GM12878 (cell line): ENCODE measurements at regions not wholly inside any gene's neighbourhood (a gene's known extent, or its start where the extent isn't known, plus 50 kb on each side); places are given as distances from the start of the nearest gene placed in this dataset.

ENCODE experiments used
- ATAC-seq: fragments of 200-7000 bp; cut with Tn5 transposase; 3 replicates; pipeline ENCODE4 v1.9.1; 2020; ENCODE audit warnings: mild to moderate bottlenecking, moderate library complexity
- BruUV-seq: library from RNA; stranded (reverse); fragments of 400-500 nt; replicated peaks from 2 replicates; lab custom pipeline; 2021; lab: Mats Ljungman, UMichigan
- CTCF ChIA-PET: fragments of 300-600 bp; sonication (Branson Sonifier 250); formaldehyde crosslinking; extraction: SDS; loops from one replicate; lab custom pipeline; 2021; ENCODE audit warnings: inconsistent platforms; lab: Yijun Ruan, JAX
- POLR2A ChIA-PET: fragments of 350-600 bp; formaldehyde crosslinking; extraction: SDS; loops from one replicate; lab custom pipeline; 2021; ENCODE audit warnings: inconsistent platforms; lab: Charles Lee
- RAD21 ChIA-PET: fragments of 300-600 bp; sonication (Branson Sonifier 250); formaldehyde crosslinking; loops from one replicate; lab custom pipeline; 2023; ENCODE audit warnings: antibody characterized with exemption; ENCODE audit not compliant: unreplicated experiment; lab: Charles Lee
- SMC1A ChIA-PET: fragments of 300-600 bp; sonication (Branson Sonifier 250); formaldehyde crosslinking; loops from one replicate; lab custom pipeline; 2023; ENCODE audit not compliant: unreplicated experiment, uncharacterized antibody; lab: Charles Lee
- DNase-seq: peaks from one replicate; pipeline ENCODE4 v3.0.0-alpha.2; 2011; ENCODE audit warnings: low read depth, low spot score
- FAIRE-seq: peaks from 3 replicates; lab custom pipeline; 2011; peaks lifted over from hg19 to GRCh38; lab: Jason Lieb, UNC
- H2AFZ ChIP-seq: 2 replicates; pipeline ENCODE4 v1.6.0; 2011; ENCODE audit warnings: low read depth, low read length, control low read depth; ENCODE audit not compliant: control insufficient read depth
- H3K27ac ChIP-seq: 2 replicates; pipeline ENCODE4 v1.5.1; 2011; ENCODE audit warnings: control low read depth; ENCODE audit not compliant: control insufficient read depth, insufficient read depth
- H3K27me3 ChIP-seq, 2 experiments: replicated peaks in 1 of 2; 2 replicates each; pipeline versions ENCODE4 v1.6.0 to v1.6.1; 2011; ENCODE audit warnings: low read length in 1 of 2; ENCODE audit not compliant: control insufficient read depth in 2 of 2, insufficient read depth in 2 of 2
- H3K36me3 ChIP-seq, 2 experiments: 2 replicates each; pipeline ENCODE4 v1.5.1; 2011; ENCODE audit warnings: low read length in 1 of 2; ENCODE audit not compliant: control insufficient read depth in 2 of 2, insufficient read depth in 2 of 2
- H3K4me1 ChIP-seq: 2 replicates; pipeline ENCODE4 v1.6.1; 2011; ENCODE audit warnings: mild to moderate bottlenecking, low read length, moderate library complexity, mixed read lengths; ENCODE audit not compliant: control insufficient read depth, insufficient read depth
- H3K4me2 ChIP-seq: 2 replicates; pipeline ENCODE4 v1.6.0; 2011; ENCODE audit warnings: control low read depth; ENCODE audit not compliant: control insufficient read depth, insufficient read depth
- H3K4me3 ChIP-seq: fragments of 200-600 bp; sonication (generic); 2 replicates; pipeline ENCODE4 v1.5.1; 2016
- H3K79me2 ChIP-seq: 2 replicates; pipeline ENCODE4 v1.6.0; 2011; ENCODE audit warnings: low read length; ENCODE audit not compliant: control insufficient read depth, insufficient read depth
- H3K9ac ChIP-seq: 2 replicates; pipeline ENCODE4 v1.8.0; 2011; ENCODE audit warnings: low read length, control low read depth, mixed read lengths; ENCODE audit not compliant: control insufficient read depth, insufficient read depth
- H3K9me3 ChIP-seq: replicated peaks from 3 replicates; pipeline ENCODE4 v1.5.1; 2011; ENCODE audit warnings: mild to moderate bottlenecking, low read length; ENCODE audit not compliant: control insufficient read depth, insufficient read depth
- H4K20me1 ChIP-seq: 2 replicates; pipeline ENCODE4 v1.6.0; 2011; ENCODE audit not compliant: control insufficient read depth, insufficient read depth
- CHD4 ChIP-seq: fragments of 200-600 bp; sonication (generic); IDR thresholded peaks from 2 replicates; pipeline ENCODE4 v1.6.1; 2016; ENCODE audit warnings: mild to moderate bottlenecking
- FOXM1 ChIP-seq: IDR thresholded peaks from 2 replicates; pipeline ENCODE4 v1.6.1; 2012; ENCODE audit warnings: low read depth, mild to moderate bottlenecking, inconsistent platforms, low read length, moderate library complexity
- HDAC6 ChIP-seq: fragments of 200-600 bp; sonication (generic); IDR thresholded peaks from one replicate; pipeline ENCODE4 v1.8.0; 2017; ENCODE audit warnings: antibody characterized with exemption; ENCODE audit not compliant: unreplicated experiment
- KAT2A ChIP-seq: conservative IDR thresholded peaks from 2 replicates; pipeline ENCODE4 v1.6.1; 2011; ENCODE audit warnings: low read depth, low read length; ENCODE audit not compliant: control insufficient read depth
- LARP7 ChIP-seq: fragments of 450-650 bp; IDR thresholded peaks from 2 replicates; pipeline ENCODE4 v1.6.1; 2017; ENCODE audit warnings: mild to moderate bottlenecking
- NR2C2 ChIP-seq: IDR thresholded peaks from 2 replicates; pipeline ENCODE4 v1.6.1; 2011; ENCODE audit warnings: borderline replicate concordance, low read depth; ENCODE audit not compliant: control insufficient read depth, insufficient read length
- REST ChIP-seq: IDR thresholded peaks from 2 replicates; pipeline ENCODE4 v1.6.1; 2012; ENCODE audit warnings: mild to moderate bottlenecking, low read depth, low read length
- RFX5 ChIP-seq: IDR thresholded peaks from 2 replicates; pipeline ENCODE4 v1.6.1; 2011; ENCODE audit warnings: low read depth, low read length, improper control_type of control experiment
- SRF ChIP-seq, 2 experiments: IDR thresholded peaks; 2 replicates each; pipeline ENCODE4 v1.6.1; 2011; ENCODE audit warnings: low read depth in 2 of 2, low read length in 2 of 2, mild to moderate bottlenecking in 1 of 2, moderate library complexity in 1 of 2
- ZBTB40 ChIP-seq: fragments of 450-650 bp; IDR thresholded peaks from 2 replicates; pipeline ENCODE4 v1.6.1; 2016; ENCODE audit warnings: mild to moderate bottlenecking, moderate library complexity, borderline replicate concordance
- ZNF274 ChIP-seq: IDR thresholded peaks from one replicate; pipeline ENCODE4 v1.8.0; 2011; ENCODE audit not compliant: insufficient read length, insufficient read depth
- WGBS: methylation state at CpG from one replicate; pipeline ENCODE4 v1.1.6; 2016; ENCODE audit warnings: low lambda C conversion rate; ENCODE audit not compliant: insufficient replicate concordance, insufficient coverage; ENCODE audit errors: missing lambda C conversion rate; 5-methylcytosine and 5-hydroxymethylcytosine counted together
- in situ Hi-C: fragments of 300-500 bp; cut with MboI; formaldehyde crosslinking; loops from 9 replicates; pipeline ENCODE4 v1.14.3; 2018; ENCODE audit warnings: mixed read lengths
- intact Hi-C: fragments of 100-400 bp; cut with micrococcal nuclease; formaldehyde crosslinking; loops from one replicate; pipeline ENCODE4 v1.14.2; 2022; ENCODE audit not compliant: unreplicated experiment
- TF ChIP-seq, protein P1 (sequence below): IDR thresholded peaks from 2 replicates; pipeline ENCODE4 v1.6.1; 2011; ENCODE audit warnings: borderline replicate concordance, low read depth, mild to moderate bottlenecking, moderate library complexity, mixed read lengths, low read length; ENCODE audit not compliant: insufficient read depth; ENCODE audit errors: extremely low read length
- TF ChIP-seq, protein P2 (sequence below): fragments of 450-650 bp; IDR thresholded peaks from 2 replicates; pipeline ENCODE4 v1.6.1; 2017; ENCODE audit warnings: low read depth, mild to moderate bottlenecking, moderate library complexity

GRCh38 chr17:13970531-13970930, 98.8 kb upstream of the COX10 start:
- no peaks in the 10 kb centered on the region for H3K36me3 ChIP-seq
- ChIA-PET POLR2A (no interaction called here), RAD21 (no interaction called here), SMC1A (no interaction called here), CTCF (no interaction called here)
- no TSS peak for BruUV-seq
- no peak for ATAC-seq
- WGBS: 66% methylated on average over 5 of the region's 5 CpGs
- no peak overlapping the region for H3K9ac ChIP-seq
- no peak overlapping the region for H2AFZ ChIP-seq
- in situ Hi-C loops (no loop called here), intact Hi-C loops (no loop called here)
- no peaks in the 10 kb centered on the region for H3K79me2 ChIP-seq
- FAIRE-seq: no peak
- no peaks in the 10 kb centered on the region for H3K4me1 ChIP-seq
- no peak overlapping the region for H3K27ac ChIP-seq
- no peak overlapping the region for H3K4me3 ChIP-seq
- no peaks in the 10 kb centered on the region for H3K9me3 ChIP-seq
- TF ChIP-seq, protein P1, sequence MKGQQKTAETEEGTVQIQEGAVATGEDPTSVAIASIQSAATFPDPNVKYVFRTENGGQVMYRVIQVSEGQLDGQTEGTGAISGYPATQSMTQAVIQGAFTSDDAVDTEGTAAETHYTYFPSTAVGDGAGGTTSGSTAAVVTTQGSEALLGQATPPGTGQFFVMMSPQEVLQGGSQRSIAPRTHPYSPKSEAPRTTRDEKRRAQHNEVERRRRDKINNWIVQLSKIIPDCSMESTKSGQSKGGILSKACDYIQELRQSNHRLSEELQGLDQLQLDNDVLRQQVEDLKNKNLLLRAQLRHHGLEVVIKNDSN: no peak
- TF ChIP-seq RFX5 (no peak), SRF (IDR thresholded peaks at IDR 0.05; ENCODE audit: low read depth in 2 of 2, low read length in 2 of 2) (no peak), REST (no peak), LARP7 (no peak), ZNF274 (no peak), ZBTB40 (no peak), FOXM1 (no peak), NR2C2 (no peak), HDAC6 (no peak), KAT2A (no peak), CHD4 (no peak)
- TF ChIP-seq, protein P2, sequence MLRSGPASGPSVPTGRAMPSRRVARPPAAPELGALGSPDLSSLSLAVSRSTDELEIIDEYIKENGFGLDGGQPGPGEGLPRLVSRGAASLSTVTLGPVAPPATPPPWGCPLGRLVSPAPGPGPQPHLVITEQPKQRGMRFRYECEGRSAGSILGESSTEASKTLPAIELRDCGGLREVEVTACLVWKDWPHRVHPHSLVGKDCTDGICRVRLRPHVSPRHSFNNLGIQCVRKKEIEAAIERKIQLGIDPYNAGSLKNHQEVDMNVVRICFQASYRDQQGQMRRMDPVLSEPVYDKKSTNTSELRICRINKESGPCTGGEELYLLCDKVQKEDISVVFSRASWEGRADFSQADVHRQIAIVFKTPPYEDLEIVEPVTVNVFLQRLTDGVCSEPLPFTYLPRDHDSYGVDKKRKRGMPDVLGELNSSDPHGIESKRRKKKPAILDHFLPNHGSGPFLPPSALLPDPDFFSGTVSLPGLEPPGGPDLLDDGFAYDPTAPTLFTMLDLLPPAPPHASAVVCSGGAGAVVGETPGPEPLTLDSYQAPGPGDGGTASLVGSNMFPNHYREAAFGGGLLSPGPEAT: no peak
- no peaks in the 10 kb centered on the region for H4K20me1 ChIP-seq
- no peak overlapping the region for H3K4me2 ChIP-seq
- no peaks in the 10 kb centered on the region for H3K27me3 ChIP-seq
- DNase-seq: no peak
